GM23338 (cell line): ENCODE measurements at regions not wholly inside any gene's neighbourhood (a gene's known extent, or its start where the extent isn't known, plus 50 kb on each side); places are given as distances from the start of the nearest gene placed in this dataset.

Experiments used
- ATAC-seq: fragments of 200-7000 bp; cut with Tn5 transposase; 3 replicates; pipeline ENCODE4 v1.9.1; 2020
- DNase-seq: peaks from one replicate; pipeline ENCODE4 v3.0.0-alpha.2; 2015; ENCODE audit warnings: low spot score
- H2AFZ ChIP-seq: fragments of 200-600 bp; sonication (generic); 2 replicates; pipeline ENCODE4 v1.8.0; 2016; ENCODE audit warnings: antibody characterized with exemption, mild to moderate bottlenecking, moderate library complexity
- H3F3A ChIP-seq: fragments of 200-600 bp; sonication (generic); replicated peaks from 2 replicates; pipeline ENCODE4 v1.8.0; 2017; ENCODE audit warnings: antibody characterized with exemption, mixed run types, low read depth
- H3K27ac ChIP-seq: fragments of 200-600 bp; sonication (generic); 2 replicates; pipeline ENCODE4 v1.6.1; 2016; ENCODE audit warnings: low read depth
- H3K27me3 ChIP-seq: fragments of 200-600 bp; sonication (generic); 2 replicates; pipeline ENCODE4 v1.8.0; 2016; ENCODE audit warnings: mild to moderate bottlenecking, mixed run types, moderate library complexity; ENCODE audit not compliant: insufficient read depth
- H3K36me3 ChIP-seq: fragments of 200-600 bp; sonication (generic); 2 replicates; pipeline ENCODE4 v1.8.0; 2016; ENCODE audit warnings: mild to moderate bottlenecking; ENCODE audit not compliant: insufficient read depth
- H3K4me1 ChIP-seq: fragments of 200-600 bp; sonication (generic); 2 replicates; pipeline ENCODE4 v1.8.0; 2016; ENCODE audit warnings: mild to moderate bottlenecking, moderate library complexity; ENCODE audit not compliant: insufficient read depth
- H3K4me2 ChIP-seq: fragments of 200-600 bp; sonication (generic); 2 replicates; pipeline ENCODE4 v1.7.1; 2017; ENCODE audit warnings: mixed run types
- H3K4me3 ChIP-seq: fragments of 200-600 bp; sonication (generic); 2 replicates; pipeline ENCODE4 v1.6.1; 2016; ENCODE audit warnings: mixed run types
- H3K79me2 ChIP-seq: fragments of 200-600 bp; sonication (generic); replicated peaks from 2 replicates; pipeline ENCODE4 v1.8.0; 2017; ENCODE audit warnings: mild to moderate bottlenecking; ENCODE audit not compliant: insufficient read depth
- H3K9me2 ChIP-seq: fragments of 200-600 bp; sonication (generic); 2 replicates; pipeline ENCODE4 v1.8.0; 2017; ENCODE audit not compliant: insufficient read depth
- H4K20me1 ChIP-seq: fragments of 200-600 bp; sonication (generic); replicated peaks from 2 replicates; pipeline ENCODE4 v1.8.0; 2017; ENCODE audit warnings: mild to moderate bottlenecking; ENCODE audit not compliant: insufficient read depth
- H3K27ac Mint-ChIP-seq: 2 replicates; pipeline ENCODE4 v1.8.0; 2020; ENCODE audit warnings: inconsistent platforms, mild to moderate bottlenecking, moderate library complexity, mixed read lengths
- H3K27me3 Mint-ChIP-seq: 3 replicates; pipeline ENCODE4 v1.8.0; 2022; ENCODE audit warnings: low read depth, mild to moderate bottlenecking, moderate library complexity, mixed read lengths, inconsistent platforms; ENCODE audit not compliant: insufficient read depth, poor library complexity
- H3K36me3 Mint-ChIP-seq: 3 replicates; pipeline ENCODE4 v1.8.0; 2021; ENCODE audit warnings: low read depth, mild to moderate bottlenecking, inconsistent platforms, moderate library complexity, mixed read lengths
- H3K4me1 Mint-ChIP-seq: 3 replicates; pipeline ENCODE4 v1.8.0; 2020; ENCODE audit warnings: mild to moderate bottlenecking, inconsistent platforms, mixed read lengths
- H3K4me3 Mint-ChIP-seq: 3 replicates; pipeline ENCODE4 v1.8.0; 2021; ENCODE audit warnings: moderate library complexity, mild to moderate bottlenecking, inconsistent platforms, mixed read lengths
- H3K9me3 Mint-ChIP-seq: 3 replicates; pipeline ENCODE4 v1.8.0; 2020; ENCODE audit warnings: moderate library complexity, mild to moderate bottlenecking, inconsistent platforms, mixed read lengths
- CREB1 ChIP-seq: fragments of 250-450 bp; sonication (Bioruptor Pico); IDR thresholded peaks from 2 replicates; pipeline ENCODE4 v1.5.0; 2020; ENCODE audit warnings: low read depth, mild to moderate bottlenecking, moderate library complexity
- ETS1 ChIP-seq: IDR thresholded peaks from 2 replicates; pipeline ENCODE4 v1.6.1; 2016; ENCODE audit warnings: antibody characterized with exemption
- EZH2 ChIP-seq: fragments of 200-600 bp; sonication (generic); IDR thresholded peaks from one replicate; pipeline ENCODE4 v1.8.0; 2017; ENCODE audit warnings: antibody characterized with exemption, mild to moderate bottlenecking, low read depth; ENCODE audit not compliant: unreplicated experiment
- EZH2phosphoT487 ChIP-seq: fragments of 200-600 bp; sonication (generic); IDR thresholded peaks from one replicate; pipeline ENCODE4 v1.8.1; 2018; ENCODE audit warnings: antibody characterized with exemption; ENCODE audit not compliant: unreplicated experiment
- JUNB ChIP-seq: IDR thresholded peaks from one replicate; pipeline ENCODE4 v1.6.1; 2016; ENCODE audit warnings: antibody characterized with exemption; ENCODE audit not compliant: unreplicated experiment
- NANOG ChIP-seq: IDR thresholded peaks from 2 replicates; pipeline ENCODE4 v1.6.1; 2016; ENCODE audit warnings: antibody characterized with exemption, borderline replicate concordance
- POLR2AphosphoS5 ChIP-seq: IDR thresholded peaks from 2 replicates; pipeline ENCODE4 v1.6.1; 2016; ENCODE audit warnings: antibody characterized with exemption, low read depth
- REST ChIP-seq: IDR thresholded peaks from one replicate; pipeline ENCODE4 v1.6.1; 2018; ENCODE audit warnings: antibody characterized with exemption; ENCODE audit not compliant: unreplicated experiment
- STAT1 ChIP-seq: IDR thresholded peaks from one replicate; pipeline ENCODE4 v1.6.1; 2016; ENCODE audit warnings: antibody characterized with exemption; ENCODE audit not compliant: unreplicated experiment
- ZNF114 ChIP-seq: fragments of 250-450 bp; sonication (Bioruptor Pico); IDR thresholded peaks from 2 replicates; pipeline ENCODE4 v1.5.0; 2020; ENCODE audit warnings: mild to moderate bottlenecking, moderate library complexity
- ZNF331 ChIP-seq: fragments of 250-450 bp; sonication (Bioruptor Pico); IDR thresholded peaks from 2 replicates; pipeline ENCODE4 v1.5.0; 2020; ENCODE audit warnings: low read depth, mild to moderate bottlenecking, moderate library complexity
- ZNF462 ChIP-seq: fragments of 250-450 bp; sonication (Bioruptor Pico); IDR thresholded peaks from 2 replicates; pipeline ENCODE4 v1.5.0; 2020; ENCODE audit warnings: mild to moderate bottlenecking, moderate library complexity
- TF ChIP-seq, protein P1 (sequence below), 2 experiments: fragments of 200-600 bp in 1 of 2; sonication (generic) in 1 of 2; conservative IDR thresholded peaks; 2 replicates each; pipeline versions ENCODE4 v1.5.1 to v1.6.1; 2016 to 2017; ENCODE audit warnings: antibody characterized with exemption in 2 of 2, low read depth in 2 of 2, mild to moderate bottlenecking in 2 of 2, moderate library complexity in 1 of 2

- Histone ChIP-seq H3K9me2 (peaks cover 5% of the 10 kb centered on the region; the same call in 1 of the 2 replicates), H3K79me2 (no peaks in the 10 kb centered on the region), H4K20me1 (no peaks in the 10 kb centered on the region), H3K4me3 (no peak overlapping the region), H3K4me1 (peaks cover under 1% of the 10 kb centered on the region; the same call in 1 of the 2 replicates), H3F3A (no peaks in the 10 kb centered on the region), H2AFZ (no peak overlapping the region), H3K4me2 (no peak overlapping the region), H3K27me3 (no peaks in the 10 kb centered on the region), H3K36me3 (no peaks in the 10 kb centered on the region), H3K27ac (no peak overlapping the region)
- no peak for TF ChIP-seq STAT1
- TF ChIP-seq EZH2: no peak
- no peak for TF ChIP-seq ETS1
- no peak for TF ChIP-seq NANOG
- TF ChIP-seq EZH2phosphoT487: no peak
- no peak for TF ChIP-seq ZNF331 (CRISPR knock-in tag)
- no peak for TF ChIP-seq POLR2AphosphoS5
- TF ChIP-seq, protein P1, sequence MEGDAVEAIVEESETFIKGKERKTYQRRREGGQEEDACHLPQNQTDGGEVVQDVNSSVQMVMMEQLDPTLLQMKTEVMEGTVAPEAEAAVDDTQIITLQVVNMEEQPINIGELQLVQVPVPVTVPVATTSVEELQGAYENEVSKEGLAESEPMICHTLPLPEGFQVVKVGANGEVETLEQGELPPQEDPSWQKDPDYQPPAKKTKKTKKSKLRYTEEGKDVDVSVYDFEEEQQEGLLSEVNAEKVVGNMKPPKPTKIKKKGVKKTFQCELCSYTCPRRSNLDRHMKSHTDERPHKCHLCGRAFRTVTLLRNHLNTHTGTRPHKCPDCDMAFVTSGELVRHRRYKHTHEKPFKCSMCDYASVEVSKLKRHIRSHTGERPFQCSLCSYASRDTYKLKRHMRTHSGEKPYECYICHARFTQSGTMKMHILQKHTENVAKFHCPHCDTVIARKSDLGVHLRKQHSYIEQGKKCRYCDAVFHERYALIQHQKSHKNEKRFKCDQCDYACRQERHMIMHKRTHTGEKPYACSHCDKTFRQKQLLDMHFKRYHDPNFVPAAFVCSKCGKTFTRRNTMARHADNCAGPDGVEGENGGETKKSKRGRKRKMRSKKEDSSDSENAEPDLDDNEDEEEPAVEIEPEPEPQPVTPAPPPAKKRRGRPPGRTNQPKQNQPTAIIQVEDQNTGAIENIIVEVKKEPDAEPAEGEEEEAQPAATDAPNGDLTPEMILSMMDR (conservative IDR thresholded peaks at IDR 0.05; ENCODE audit: low read depth in 2 of 2): no peak
- TF ChIP-seq ZNF462 (CRISPR knock-in tag): no peak
- no peak for TF ChIP-seq ZNF114 (CRISPR knock-in tag)
- TF ChIP-seq REST: no peak
- no peak for TF ChIP-seq CREB1 (CRISPR knock-in tag)
- no peak for TF ChIP-seq JUNB
- H3K4me1 Mint-ChIP-seq: 0 out of 3 replicates have a peak, but pooled peaks cover 2% of the 10 kb centered on the region
- no peak overlapping the region for H3K27ac Mint-ChIP-seq
- DNase-seq (no peak), ATAC-seq (no peak)
- no peaks in the 10 kb centered on the region for H3K36me3 Mint-ChIP-seq
- H3K4me3 Mint-ChIP-seq: no peak overlapping the region
- H3K27me3 Mint-ChIP-seq: no peaks in the 10 kb centered on the region
- no peaks in the 10 kb centered on the region for H3K9me3 Mint-ChIP-seq
These were observed 92.6 kb upstream of the CTNNB1 start for GRCh38 chr3:41106691-41107090.
